H1 (cell line): ENCODE measurements at regions not wholly inside any gene's neighbourhood (a gene's known extent, or its start where the extent isn't known, plus 50 kb on each side); places are given as distances from the start of the nearest gene placed in this dataset.

Experiments used
- CTCF ChIA-PET: fragments of 300-600 bp; sonication (Branson Sonifier 250); formaldehyde crosslinking; loops from one replicate; lab custom pipeline; 2021; ENCODE audit not compliant: partially characterized antibody; lab: Charles Lee
- POLR2A ChIA-PET: fragments of 300-600 bp; sonication (Branson Sonifier 250); formaldehyde crosslinking; loops from one replicate; lab custom pipeline; 2021; ENCODE audit warnings: inconsistent platforms; ENCODE audit not compliant: partially characterized antibody; lab: Charles Lee
- DNase-seq, 2 experiments: peaks; one replicate each; pipeline versions ENCODE4 v3.0.0 to v3.0.0-alpha.2; 2010 to 2022; ENCODE audit warnings: low spot score in 2 of 2, low read depth in 1 of 2, mixed read lengths in 1 of 2
- FAIRE-seq: peaks from 2 replicates; lab custom pipeline; 2011; peaks lifted over from hg19 to GRCh38; lab: Jason Lieb, UNC
- H2AFZ ChIP-seq: 2 replicates; pipeline ENCODE4 v1.8.1; 2012; ENCODE audit warnings: low read length, inconsistent platforms
- H2AK5ac ChIP-seq: 2 replicates; pipeline ENCODE4 v1.6.1; 2013; ENCODE audit warnings: low read depth, low read length
- H2BK120ac ChIP-seq: replicated peaks from 2 replicates; pipeline ENCODE3; 2013; ENCODE audit warnings: low read depth, low read length, inconsistent platforms
- H2BK12ac ChIP-seq: 2 replicates; pipeline ENCODE4 v1.6.1; 2013; ENCODE audit warnings: low read depth, low read length
- H2BK15ac ChIP-seq: 2 replicates; pipeline ENCODE4 v1.6.1; 2013; ENCODE audit warnings: low read length
- H2BK20ac ChIP-seq: 2 replicates; pipeline ENCODE4 v1.6.1; 2013; ENCODE audit warnings: low read length
- H2BK5ac ChIP-seq: 2 replicates; pipeline ENCODE4 v1.6.1; 2013; ENCODE audit warnings: low read depth, low read length
- H3K14ac ChIP-seq: 2 replicates; pipeline ENCODE4 v1.6.1; 2013; ENCODE audit warnings: inconsistent platforms; ENCODE audit not compliant: insufficient read length
- H3K18ac ChIP-seq: 2 replicates; pipeline ENCODE4 v1.6.1; 2013; ENCODE audit warnings: low read length; ENCODE audit errors: extremely low read depth
- H3K23ac ChIP-seq: 2 replicates; pipeline ENCODE4 v1.6.1; 2013; ENCODE audit warnings: inconsistent platforms; ENCODE audit not compliant: insufficient read length
- H3K23me2 ChIP-seq: 2 replicates; pipeline ENCODE4 v1.6.1; 2013; ENCODE audit warnings: low read depth, low read length
- H3K27ac ChIP-seq: 2 replicates; pipeline ENCODE4 v1.6.1; 2011; ENCODE audit warnings: low read depth, low read length, inconsistent platforms
- H3K27me3 ChIP-seq, 4 experiments: replicated peaks in 1 of 4; 1 replicate in 1 of 4; 2 replicates in 3 of 4; pipeline versions ENCODE4 v1.6.1 to v1.8.1; 2011 to 2013; ENCODE audit warnings: low read length in 3 of 4, mild to moderate bottlenecking in 3 of 4, inconsistent platforms in 2 of 4, mixed read lengths in 2 of 4, moderate library complexity in 1 of 4; ENCODE audit not compliant: control insufficient read depth in 3 of 4, insufficient read depth in 3 of 4; ENCODE audit errors: extremely low read depth in 1 of 4
- H3K36me3 ChIP-seq, 4 experiments: 2 replicates each; pipeline versions ENCODE4 v1.6.1 to v1.8.1; 2011 to 2013; ENCODE audit warnings: mild to moderate bottlenecking in 4 of 4, low read length in 3 of 4, moderate library complexity in 2 of 4, control low read depth in 1 of 4, inconsistent platforms in 1 of 4; ENCODE audit not compliant: insufficient read depth in 4 of 4, control insufficient read depth in 2 of 4
- H3K4ac ChIP-seq: replicated peaks from 2 replicates; pipeline ENCODE3; 2013; ENCODE audit warnings: low read length, low read depth, mixed read lengths, inconsistent platforms; ENCODE audit not compliant: insufficient read length
- H3K4me1 ChIP-seq, 4 experiments: replicated peaks in 1 of 4; 1 replicate in 1 of 4; 2 replicates in 3 of 4; pipeline versions ENCODE4 v1.6.1 to v1.8.1; 2011 to 2013; ENCODE audit warnings: low read length in 3 of 4, inconsistent platforms in 2 of 4, mixed read lengths in 1 of 4; ENCODE audit not compliant: insufficient read depth in 4 of 4, control insufficient read depth in 3 of 4
- H3K4me2 ChIP-seq, 2 experiments: 2 replicates each; pipeline versions ENCODE4 v1.6.1 to v1.8.1; 2011 to 2013; ENCODE audit warnings: low read depth in 2 of 2, low read length in 2 of 2, control low read depth in 1 of 2, inconsistent platforms in 1 of 2, mild to moderate bottlenecking in 1 of 2; ENCODE audit not compliant: insufficient read depth in 1 of 2
- H3K4me3 ChIP-seq, 4 experiments: fragments of 200-600, 300-600 bp in 1 of 4; sonication (generic), shearing (Covaris generic), sonication (Bioruptor Twin) in 1 of 4; 2 replicates each; pipeline versions ENCODE4 v1.5.1 to v1.8.1; 2011 to 2016; ENCODE audit warnings: low read length in 4 of 4, low read depth in 3 of 4, control low read depth in 2 of 4, inconsistent platforms in 2 of 4, mild to moderate bottlenecking in 2 of 4, mixed read lengths in 1 of 4, moderate library complexity in 1 of 4; ENCODE audit not compliant: insufficient read depth in 2 of 4; ENCODE audit errors: extremely low read depth in 1 of 4
- H3K56ac ChIP-seq: replicated peaks from 2 replicates; pipeline ENCODE3; 2013; ENCODE audit warnings: low read depth, mild to moderate bottlenecking, mixed read lengths, low read length, inconsistent platforms; ENCODE audit not compliant: insufficient read length
- H3K79me1 ChIP-seq: 2 replicates; pipeline ENCODE4 v1.6.1; 2013; ENCODE audit warnings: low read depth, low read length, control low read depth
- H3K79me2 ChIP-seq, 2 experiments: 2 replicates each; pipeline versions ENCODE4 v1.6.1 to v1.8.1; 2012 to 2013; ENCODE audit warnings: low read length in 2 of 2, mild to moderate bottlenecking in 2 of 2, inconsistent platforms in 1 of 2; ENCODE audit not compliant: insufficient read depth in 2 of 2, control insufficient read depth in 1 of 2
- H3K9ac ChIP-seq, 4 experiments: replicated peaks in 1 of 4; 1 replicate in 1 of 4; 2 replicates in 3 of 4; pipeline versions ENCODE4 v1.6.1 to v1.8.1; 2011 to 2013; ENCODE audit warnings: low read depth in 3 of 4, low read length in 3 of 4, control low read depth in 2 of 4, mild to moderate bottlenecking in 2 of 4, moderate library complexity in 2 of 4, inconsistent platforms in 1 of 4; ENCODE audit errors: extremely low read depth in 1 of 4
- H3K9me3 ChIP-seq, 2 experiments: 2 replicates each; pipeline versions ENCODE4 v1.6.1 to v1.8.1; 2012 to 2013; ENCODE audit warnings: mild to moderate bottlenecking in 2 of 2, moderate library complexity in 2 of 2, control low read depth in 1 of 2, inconsistent platforms in 1 of 2, low read depth in 1 of 2, low read length in 1 of 2, mixed read lengths in 1 of 2; ENCODE audit not compliant: insufficient read depth in 2 of 2
- H4K20me1 ChIP-seq, 2 experiments: replicated peaks in 1 of 2; 2 replicates each; pipeline versions ENCODE3 to v1.8.1; 2011 to 2013; ENCODE audit warnings: inconsistent platforms in 2 of 2, low read length in 2 of 2, mild to moderate bottlenecking in 1 of 2; ENCODE audit not compliant: insufficient read depth in 2 of 2, control insufficient read depth in 1 of 2
- H4K5ac ChIP-seq: 2 replicates; pipeline ENCODE4 v1.6.1; 2013; ENCODE audit warnings: low read length, low read depth, mixed read lengths, inconsistent platforms; ENCODE audit not compliant: insufficient read length
- H4K8ac ChIP-seq: 2 replicates; pipeline ENCODE4 v1.8.0; 2013; ENCODE audit warnings: mild to moderate bottlenecking, moderate library complexity, low read length, inconsistent platforms; ENCODE audit not compliant: insufficient read depth; ENCODE audit errors: extremely low read depth
- H4K91ac ChIP-seq: replicated peaks from 2 replicates; pipeline ENCODE3; 2013; ENCODE audit warnings: low read length, mixed read lengths, inconsistent platforms; ENCODE audit not compliant: insufficient read length
- ASH2L ChIP-seq: fragments of 200-600, 300-600 bp; sonication (generic); IDR thresholded peaks from one replicate; pipeline ENCODE4 v1.7.1; 2017; ENCODE audit warnings: low read length
- BRCA1 ChIP-seq: IDR thresholded peaks from 2 replicates; pipeline ENCODE4 v1.6.1; 2012; ENCODE audit warnings: low read depth, low read length, improper control_type of control experiment
- CEBPB ChIP-seq: IDR thresholded peaks from 2 replicates; pipeline ENCODE4 v1.6.1; 2012; ENCODE audit warnings: low read depth, low read length
- FOSL1 ChIP-seq: IDR thresholded peaks from 2 replicates; pipeline ENCODE4 v1.6.1; 2011; ENCODE audit warnings: mild to moderate bottlenecking, low read depth, low read length, moderate library complexity; ENCODE audit not compliant: insufficient read depth
- HDAC2 ChIP-seq, 2 experiments: fragments of 300-600 bp in 1 of 2; sonication (generic) in 1 of 2; IDR thresholded peaks; 2 replicates each; pipeline ENCODE4 v1.6.1; 2011 to 2012; ENCODE audit warnings: low read depth in 2 of 2, low read length in 2 of 2, mild to moderate bottlenecking in 2 of 2, moderate library complexity in 2 of 2, borderline replicate concordance in 1 of 2, inconsistent platforms in 1 of 2
- HDAC6 ChIP-seq: IDR thresholded peaks from one replicate; pipeline ENCODE4 v1.7.1; 2012; ENCODE audit warnings: low read depth, mild to moderate bottlenecking, inconsistent platforms, low read length, moderate library complexity
- MAFK ChIP-seq: IDR thresholded peaks from 2 replicates; pipeline ENCODE4 v1.6.1; 2012; ENCODE audit warnings: low read depth, mild to moderate bottlenecking, improper control_type of control experiment, low read length
- PHF8 ChIP-seq: fragments of 200-600 bp; sonication (generic); conservative IDR thresholded peaks from 2 replicates; pipeline ENCODE4 v1.7.1; 2012; ENCODE audit warnings: low read depth, mild to moderate bottlenecking, inconsistent platforms, low read length, moderate library complexity
- POU5F1 ChIP-seq: IDR thresholded peaks from 2 replicates; pipeline ENCODE4 v1.6.1; 2011; ENCODE audit warnings: low read depth, mild to moderate bottlenecking, low read length, moderate library complexity
- SP2 ChIP-seq: IDR thresholded peaks from 2 replicates; pipeline ENCODE4 v1.6.1; 2012; ENCODE audit warnings: mild to moderate bottlenecking, low read length, inconsistent platforms
- TBP ChIP-seq: IDR thresholded peaks from 2 replicates; pipeline ENCODE4 v1.6.1; 2011; ENCODE audit warnings: low read depth, low read length, improper control_type of control experiment
- ZNF274 ChIP-seq: IDR thresholded peaks from 2 replicates; pipeline ENCODE4 v1.7.0; 2012; ENCODE audit warnings: low read length, borderline replicate concordance; ENCODE audit errors: extremely low read depth
- WGBS, 2 experiments: shearing (Covaris generic) in 1 of 2; methylation state at CpG; one replicate each; pipeline versions ENCODE4 v1.1.6 to v1.1.7; 2013 to 2015; ENCODE audit warnings: low lambda C conversion rate in 2 of 2, mixed read lengths in 2 of 2, inconsistent platforms in 1 of 2, low coverage in 1 of 2, missing lambda C conversion rate in 1 of 2; ENCODE audit not compliant: insufficient replicate concordance in 2 of 2, insufficient coverage in 1 of 2, insufficient read length in 1 of 2; ENCODE audit errors: extremely low coverage in 1 of 2, missing lambda C conversion rate in 1 of 2; 5-methylcytosine and 5-hydroxymethylcytosine counted together
- TF ChIP-seq, protein P1 (sequence below): IDR thresholded peaks from 2 replicates; pipeline ENCODE4 v1.6.1; 2011; ENCODE audit warnings: low read depth, mild to moderate bottlenecking, low read length; ENCODE audit not compliant: insufficient read depth

DNA sequence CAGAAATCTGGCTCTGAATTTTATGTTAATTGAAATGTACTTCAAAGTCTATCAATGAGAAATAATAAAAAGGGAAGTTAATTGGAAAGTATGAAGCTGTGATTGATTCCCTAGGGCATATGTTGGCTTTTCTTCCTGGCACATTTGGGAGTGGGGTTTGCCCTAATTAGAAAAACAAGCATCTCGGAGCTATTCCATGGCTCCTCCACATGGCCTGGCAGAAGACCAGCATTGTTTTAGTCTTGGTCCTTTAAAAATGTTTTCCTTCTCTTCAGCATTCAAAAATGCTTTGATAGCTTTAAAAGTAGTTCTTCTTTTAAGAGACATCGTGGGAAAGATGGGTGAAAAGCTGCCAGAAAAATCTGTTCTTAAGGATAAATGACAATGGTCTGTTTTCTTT, 445.5 kb upstream of the PKDCC start (continued):
- no peak for TF ChIP-seq CEBPB

DNA sequence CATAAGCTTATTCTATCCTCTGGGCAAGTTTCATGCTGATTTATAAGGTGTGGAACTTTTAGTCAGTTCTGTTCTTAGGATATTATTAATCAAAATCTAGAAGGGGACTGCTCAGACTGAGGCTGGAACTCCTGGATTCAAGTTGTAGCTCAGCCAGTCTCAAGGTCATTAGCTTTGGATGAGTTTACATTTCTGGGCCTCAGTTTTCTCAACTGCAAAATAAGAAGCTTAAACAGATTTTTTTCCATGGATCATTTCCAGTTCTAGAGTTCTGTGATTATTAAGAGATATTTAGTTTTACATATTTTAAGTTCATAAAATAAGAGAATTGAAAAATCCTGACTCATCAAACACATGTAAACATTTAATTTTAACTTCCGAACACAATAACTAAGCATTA, 442.5 kb upstream of the PKDCC start:
- Histone ChIP-seq H2BK15ac (no peak overlapping the region), H2AK5ac (no peak overlapping the region), H3K23ac (no peak overlapping the region), H3K27ac (no peak overlapping the region), H3K4me2 (no peak overlapping the region), H4K20me1 (no peaks in the 10 kb centered on the region), H3K9ac (no peak overlapping the region), H2BK20ac (no peak overlapping the region), H3K79me2 (no peaks in the 10 kb centered on the region), H3K4ac (no peak overlapping the region), H3K4me3 (no peak overlapping the region), H3K23me2 (no peaks in the 10 kb centered on the region), H3K18ac (no peak overlapping the region), H3K79me1 (no peaks in the 10 kb centered on the region), H2BK12ac (no peak overlapping the region), H4K5ac (no peak overlapping the region), H3K36me3 (no peaks in the 10 kb centered on the region), H2BK5ac (no peak overlapping the region), H4K8ac (no peak overlapping the region), H2AFZ (no peak overlapping the region), H3K9me3 (no peaks in the 10 kb centered on the region), H2BK120ac (no peak overlapping the region), H3K27me3 (no peaks in the 10 kb centered on the region), H3K56ac (no peak overlapping the region), H3K4me1 (no peaks in the 10 kb centered on the region), H3K14ac (no peak overlapping the region), H4K91ac (no peak overlapping the region)
- ChIA-PET CTCF (no interaction called here), POLR2A (no interaction called here)
- WGBS, 2 experiments = 86% methylated on average over 1 of the region's 1 CpG; no CpG with 5 or more reads in 1 of the 2 experiments
- no peak for FAIRE-seq
- no peak for DNase-seq
- TF ChIP-seq POU5F1 (no peak), HDAC2 (IDR thresholded peaks at IDR 0.05; ENCODE audit: borderline replicate concordance in 1 of 2, low read depth in 2 of 2, low read length in 2 of 2) (no peak), FOSL1 (no peak), HDAC6 (no peak), SP2 (no peak), ASH2L (no peak), MAFK (no peak), PHF8 (no peak), ZNF274 (no peak), BRCA1 (no peak), TBP (no peak)
- TF ChIP-seq, protein P1, sequence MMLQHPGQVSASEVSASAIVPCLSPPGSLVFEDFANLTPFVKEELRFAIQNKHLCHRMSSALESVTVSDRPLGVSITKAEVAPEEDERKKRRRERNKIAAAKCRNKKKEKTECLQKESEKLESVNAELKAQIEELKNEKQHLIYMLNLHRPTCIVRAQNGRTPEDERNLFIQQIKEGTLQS = no peak
